Stimulated activated CD8-positive, alpha-beta memory T cell treated with anti-CD3 and anti-CD28 coated beads, Interleukin-4, amount 100 ng/mL, for 1 hour (primary cell): ENCODE measurements at regions not wholly inside any gene's neighbourhood (a gene's known extent, or its start where the extent isn't known, plus 50 kb on each side); places are given as distances from the start of the nearest gene placed in this dataset.

ENCODE experiments used
- DNase-seq, 2 donors: peaks; one replicate each; pipeline ENCODE4 v3.0.0-alpha.2; 2020; ENCODE audit warnings: low read depth in 2 of 2, low spot score in 1 of 2

- no peak for DNase-seq
Measured at GRCh38 chr4:65839164-65839931, 169.1 kb upstream of the EPHA5 start.

GRCh38 chr4:65834707-65835106 lies 164.4 kb upstream of the EPHA5 start:
- DNase-seq = no peak

- no peak for DNase-seq
Measured at GRCh38 chr4:65831828-65832227, 161.5 kb upstream of the EPHA5 start.

- DNase-seq = no peak
Measured at GRCh38 chr4:65825116-65825753, 154.9 kb upstream of the EPHA5 start.

GRCh38 chr4:65819192-65819591 lies 148.9 kb upstream of the EPHA5 start:
- DNase-seq = no peak

- DNase-seq = no peak
Measured at GRCh38 chr4:65805936-65806335, 135.6 kb upstream of the EPHA5 start.

GRCh38 chr4:65799513-65799912 lies 129.2 kb upstream of the EPHA5 start:
- DNase-seq = no peak

GRCh38 chr4:65798498-65799127 lies 128.3 kb upstream of the EPHA5 start:
- no peak for DNase-seq

- DNase-seq = no peak
Measured at GRCh38 chr4:65791812-65792308, 121.6 kb upstream of the EPHA5 start.

GRCh38 chr4:65791111-65791811 lies 121.0 kb upstream of the EPHA5 start:
- DNase-seq = no peak

GRCh38 chr4:65789805-65790204 lies 119.5 kb upstream of the EPHA5 start:
- DNase-seq = no peak

GRCh38 chr4:65789341-65789740 lies 119.1 kb upstream of the EPHA5 start:
- no peak for DNase-seq

GRCh38 chr4:65777270-65777669 lies 107.0 kb upstream of the EPHA5 start:
- no peak for DNase-seq

GRCh38 chr4:65773636-65774035 lies 103.3 kb upstream of the EPHA5 start:
- DNase-seq = no peak

GRCh38 chr4:65747386-65747785 lies 77.1 kb upstream of the EPHA5 start:
- no peak for DNase-seq

GRCh38 chr4:65738134-65738533 lies 67.8 kb upstream of the EPHA5 start:
- DNase-seq = no peak

- no peak for DNase-seq
Measured at GRCh38 chr4:65737672-65738071, 67.4 kb upstream of the EPHA5 start.

GRCh38 chr4:65724973-65725372 lies 54.7 kb upstream of the EPHA5 start:
- no peak for DNase-seq
